B cell (primary cell): ENCODE measurements at regions not wholly inside any gene's neighbourhood (a gene's known extent, or its start where the extent isn't known, plus 50 kb on each side); places are given as distances from the start of the nearest gene placed in this dataset.

Experiments used
- ATAC-seq: fragments of 200-7000 bp; cut with Tn5 transposase; one replicate; pipeline ENCODE4 v1.10.0; 2021; ENCODE audit warnings: low read depth, mild to moderate bottlenecking, moderate number of reproducible peaks, moderate library complexity
- CTCF ChIA-PET: fragments of 350-600 bp; sonication (Branson Sonifier 250); formaldehyde crosslinking; loops from one replicate; lab custom pipeline; 2021; ENCODE audit warnings: antibody characterized with exemption, inconsistent platforms; lab: Charles Lee
- POLR2A ChIA-PET: fragments of 350-600 bp; sonication (Branson Sonifier 250); formaldehyde crosslinking; loops from one replicate; lab custom pipeline; 2021; ENCODE audit warnings: antibody characterized with exemption; lab: Charles Lee
- DNase-seq: peaks from one replicate; pipeline ENCODE4 v3.0.0; 2013
- H2AFZ ChIP-seq: 2 replicates; pipeline ENCODE4 v1.6.1; 2012; ENCODE audit warnings: mild to moderate bottlenecking, low read depth, low read length; ENCODE audit not compliant: insufficient read depth, poor library complexity, severe bottlenecking
- H3K27ac ChIP-seq, 2 donors: 1 replicate in 1 of 2; 2 replicates in 1 of 2; pipeline ENCODE4 v1.5.1; 2012 to 2013; ENCODE audit warnings: low read length in 2 of 2, mild to moderate bottlenecking in 2 of 2, moderate library complexity in 1 of 2
- H3K27me3 ChIP-seq, 4 experiments: fragments of 200-600 bp in 1 of 4; sonication (generic) in 1 of 4; replicated peaks in 1 of 4; 1 replicate in 2 of 4; 2 replicates in 2 of 4; pipeline versions ENCODE4 v1.6.1 to v1.7.0; 2013 to 2016; ENCODE audit warnings: low read length in 3 of 4, mild to moderate bottlenecking in 2 of 4, mixed read lengths in 1 of 4, moderate library complexity in 1 of 4; ENCODE audit not compliant: insufficient read depth in 4 of 4, control insufficient read depth in 3 of 4; ENCODE audit errors: control extremely low read depth in 1 of 4
- H3K36me3 ChIP-seq, 2 experiments: replicated peaks in 1 of 2; 1 replicate in 1 of 2; 2 replicates in 1 of 2; pipeline versions ENCODE4 v1.6.1 to v1.7.1; 2013; ENCODE audit warnings: low read length in 1 of 2; ENCODE audit not compliant: insufficient read depth in 2 of 2, control insufficient read depth in 1 of 2; ENCODE audit errors: control extremely low read depth in 1 of 2, extremely low read depth in 1 of 2
- H3K4me1 ChIP-seq, 2 donors: fragments of 200-600 bp in 1 of 2; sonication (generic) in 1 of 2; 1 replicate in 1 of 2; 2 replicates in 1 of 2; pipeline versions ENCODE4 v1.5.1 to v1.6.1; 2013 to 2017; ENCODE audit warnings: low read length in 2 of 2; ENCODE audit not compliant: control insufficient read depth in 2 of 2, insufficient read depth in 2 of 2
- H3K4me2 ChIP-seq: replicated peaks from 2 replicates; pipeline ENCODE3; 2012; ENCODE audit warnings: mild to moderate bottlenecking, low read depth, low read length; ENCODE audit not compliant: poor library complexity, severe bottlenecking
- H3K4me3 ChIP-seq, 5 experiments: fragments of 200-600 bp in 1 of 5; sonication (generic) in 1 of 5; 1 replicate in 3 of 5; 2 replicates in 2 of 5; pipeline versions ENCODE4 v1.5.1 to v1.7.0; 2011 to 2016; ENCODE audit warnings: low read length in 4 of 5, mild to moderate bottlenecking in 4 of 5, low read depth in 2 of 5, control low read depth in 1 of 5, moderate library complexity in 1 of 5; ENCODE audit not compliant: insufficient read depth in 1 of 5; ENCODE audit errors: control extremely low read depth in 1 of 5, extremely low read depth in 1 of 5
- H3K79me2 ChIP-seq: fragments of 200-600 bp; sonication (generic); one replicate; pipeline ENCODE4 v1.6.0; 2016; ENCODE audit warnings: low read length; ENCODE audit not compliant: control insufficient read depth, insufficient read depth
- H3K9ac ChIP-seq: fragments of 200-600 bp; sonication (generic); 2 replicates; pipeline ENCODE4 v1.6.1; 2017; ENCODE audit warnings: mild to moderate bottlenecking, low read length, moderate library complexity
- H3K9me3 ChIP-seq, 3 donors: one replicate each; pipeline versions ENCODE4 v1.6.1 to v1.7.1; 2013; ENCODE audit warnings: low read length in 2 of 3; ENCODE audit not compliant: control insufficient read depth in 2 of 3, insufficient read depth in 1 of 3; ENCODE audit errors: control extremely low read depth in 1 of 3
- H4K20me1 ChIP-seq: 2 replicates; pipeline ENCODE4 v1.6.0; 2012; ENCODE audit warnings: mild to moderate bottlenecking, low read length; ENCODE audit not compliant: insufficient read depth, control insufficient read depth, poor library complexity, severe bottlenecking
- H3K27ac Mint-ChIP-seq: one replicate; pipeline ENCODE4 v1.8.0; 2021; ENCODE audit warnings: mixed read lengths
- H3K27me3 Mint-ChIP-seq: one replicate; pipeline ENCODE4 v1.8.0; 2021; ENCODE audit warnings: mixed read lengths
- H3K4me1 Mint-ChIP-seq: one replicate; pipeline ENCODE4 v1.8.0; 2021; ENCODE audit warnings: mixed read lengths
- H3K4me3 Mint-ChIP-seq: one replicate; pipeline ENCODE4 v1.8.0; 2021; ENCODE audit warnings: mixed read lengths
- H3K9me3 Mint-ChIP-seq: one replicate; pipeline ENCODE4 v1.8.0; 2022; ENCODE audit warnings: mixed read lengths; ENCODE audit not compliant: insufficient read depth
- CTCF ChIP-seq: fragments of 200-600 bp; IDR thresholded peaks from one replicate; pipeline ENCODE4 v1.8.0; 2022; ENCODE audit warnings: antibody characterized with exemption, mild to moderate bottlenecking
- EZH2 ChIP-seq: IDR thresholded peaks from 2 replicates; pipeline ENCODE4 v1.6.1; 2012; ENCODE audit warnings: borderline replicate concordance, low read depth, mild to moderate bottlenecking, moderate library complexity, low read length; ENCODE audit not compliant: insufficient read depth, poor library complexity, severe bottlenecking
- WGBS: methylation state at CpG from one replicate; pipeline ENCODE4 v1.1.5; 2013; ENCODE audit warnings: missing lambda C conversion rate; ENCODE audit not compliant: insufficient coverage; 5-methylcytosine and 5-hydroxymethylcytosine counted together
- intact Hi-C: fragments of 100-400 bp; cut with micrococcal nuclease; formaldehyde crosslinking; loops from one replicate; pipeline ENCODE4 v1.10.0; 2022

GRCh38 chr2:238986491-238987351 lies 138.8 kb downstream of the TWIST2 start:
- intact Hi-C loops: no loop called here
- Histone ChIP-seq H3K27me3 (peaks cover 0 to 2% (median 0%) of the 10 kb centered on the region in 4 experiments), H3K4me3 (no peak overlapping the region), H4K20me1 (no peaks in the 10 kb centered on the region), H3K36me3 (no peaks in the 10 kb centered on the region), H3K4me1 (no peaks in the 10 kb centered on the region), H3K27ac (no peak overlapping the region), H3K4me2 (no peak overlapping the region), H3K9ac (no peak overlapping the region), H3K79me2 (no peaks in the 10 kb centered on the region), H3K9me3 (peaks cover 0 to 2% (median 0%) of the 10 kb centered on the region in 3 donors), H2AFZ (no peak overlapping the region)
- 83% methylated on average over 39 of the region's 41 CpGs for WGBS
- Mint-ChIP-seq H3K27me3 (peaks cover 3% of the 10 kb centered on the region), H3K4me1 (no peaks in the 10 kb centered on the region), H3K9me3 (no peaks in the 10 kb centered on the region), H3K4me3 (no peak overlapping the region), H3K27ac (no peak overlapping the region)
- ChIA-PET CTCF (no interaction called here), POLR2A (no interaction called here)
- TF ChIP-seq EZH2 (no peak), CTCF (no peak)
- ATAC-seq (no peak), DNase-seq (no peak)

- WGBS: 85% methylated on average over 11 of the region's 14 CpGs
Measured at GRCh38 chr2:238987352-238987981, 139.6 kb downstream of the TWIST2 start.

More at GRCh38 chr2:238987352-238987981, 139.6 kb downstream of the TWIST2 start:
- Histone ChIP-seq H3K4me2 (no peak overlapping the region), H3K9ac (no peak overlapping the region), H3K4me1 (no peaks in the 10 kb centered on the region), H3K9me3 (peaks cover 0 to 2% (median 0%) of the 10 kb centered on the region in 3 donors), H4K20me1 (no peaks in the 10 kb centered on the region), H3K4me3 (no peak overlapping the region), H3K79me2 (no peaks in the 10 kb centered on the region), H3K36me3 (no peaks in the 10 kb centered on the region), H3K27me3 (peaks cover 0 to 2% (median 0%) of the 10 kb centered on the region in 4 experiments), H2AFZ (no peak overlapping the region), H3K27ac (no peak overlapping the region)
- POLR2A ChIA-PET: no interaction called here
- Mint-ChIP-seq H3K4me3 (no peak overlapping the region), H3K27ac (no peak overlapping the region), H3K9me3 (no peaks in the 10 kb centered on the region), H3K4me1 (no peaks in the 10 kb centered on the region), H3K27me3 (peaks cover 3% of the 10 kb centered on the region)
- ATAC-seq: no peak
- DNase-seq: no peak
- CTCF ChIA-PET: no interaction called here
- no peak for TF ChIP-seq EZH2
- TF ChIP-seq CTCF: no peak
- intact Hi-C loops: no loop called here
